ENCODE measurements at regions not wholly inside any gene's neighbourhood (a gene's known extent, or its start where the extent isn't known, plus 50 kb on each side); places are given as distances from the start of the nearest gene placed in this dataset.

DNA sequence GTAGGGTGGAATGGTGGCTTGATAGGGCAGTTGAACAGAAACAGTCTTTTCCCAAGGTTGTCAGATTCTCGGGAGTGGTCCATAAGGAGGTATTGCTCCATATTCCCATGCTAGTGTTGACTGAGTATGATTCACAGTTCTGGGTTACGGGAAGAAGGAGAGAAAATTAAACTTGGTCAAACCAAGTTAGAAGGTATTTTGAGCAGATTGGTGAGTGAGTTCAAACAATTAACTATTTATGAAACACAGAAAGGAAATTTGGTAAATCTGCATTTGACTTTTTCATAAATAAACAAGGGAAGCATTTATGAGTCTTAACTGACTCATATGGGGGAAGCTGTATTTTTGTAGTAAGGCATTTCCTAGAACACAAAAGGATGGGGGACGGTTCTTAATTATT, 2419.4 kb downstream of the PCDH9 start:
- TF ChIP-seq, protein P1, sequence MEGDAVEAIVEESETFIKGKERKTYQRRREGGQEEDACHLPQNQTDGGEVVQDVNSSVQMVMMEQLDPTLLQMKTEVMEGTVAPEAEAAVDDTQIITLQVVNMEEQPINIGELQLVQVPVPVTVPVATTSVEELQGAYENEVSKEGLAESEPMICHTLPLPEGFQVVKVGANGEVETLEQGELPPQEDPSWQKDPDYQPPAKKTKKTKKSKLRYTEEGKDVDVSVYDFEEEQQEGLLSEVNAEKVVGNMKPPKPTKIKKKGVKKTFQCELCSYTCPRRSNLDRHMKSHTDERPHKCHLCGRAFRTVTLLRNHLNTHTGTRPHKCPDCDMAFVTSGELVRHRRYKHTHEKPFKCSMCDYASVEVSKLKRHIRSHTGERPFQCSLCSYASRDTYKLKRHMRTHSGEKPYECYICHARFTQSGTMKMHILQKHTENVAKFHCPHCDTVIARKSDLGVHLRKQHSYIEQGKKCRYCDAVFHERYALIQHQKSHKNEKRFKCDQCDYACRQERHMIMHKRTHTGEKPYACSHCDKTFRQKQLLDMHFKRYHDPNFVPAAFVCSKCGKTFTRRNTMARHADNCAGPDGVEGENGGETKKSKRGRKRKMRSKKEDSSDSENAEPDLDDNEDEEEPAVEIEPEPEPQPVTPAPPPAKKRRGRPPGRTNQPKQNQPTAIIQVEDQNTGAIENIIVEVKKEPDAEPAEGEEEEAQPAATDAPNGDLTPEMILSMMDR (IDR thresholded peaks at IDR 0.05), result no peak
- TF ChIP-seq POLR2A (IDR thresholded peaks at IDR 0.05), result no peak

All from prostate gland (tissue), 2 donors.